H9 (cell line): ENCODE measurements at regions not wholly inside any gene's neighbourhood (a gene's known extent, or its start where the extent isn't known, plus 50 kb on each side); places are given as distances from the start of the nearest gene placed in this dataset.

Source experiments
- DNase-seq: peaks from one replicate; pipeline ENCODE4 v3.0.0-alpha.2; 2017
- H2AFZ ChIP-seq: one replicate; pipeline ENCODE4 v1.6.1; 2013; ENCODE audit warnings: mild to moderate bottlenecking, low read length, control low read depth, moderate library complexity
- H2AK5ac ChIP-seq: 2 replicates; pipeline ENCODE4 v1.6.1; 2013; ENCODE audit warnings: low read length, control low read depth, mixed read lengths; ENCODE audit not compliant: insufficient read length
- H2BK120ac ChIP-seq: one replicate; pipeline ENCODE4 v1.6.1; 2013; ENCODE audit warnings: low read depth, mild to moderate bottlenecking, low read length, control low read depth, inconsistent platforms; ENCODE audit not compliant: poor library complexity, severe bottlenecking
- H2BK12ac ChIP-seq: 2 replicates; pipeline ENCODE4 v1.6.1; 2013; ENCODE audit warnings: low read length, control low read depth, mixed read lengths, low read depth; ENCODE audit not compliant: insufficient read length
- H2BK15ac ChIP-seq: 2 replicates; pipeline ENCODE4 v1.6.1; 2013; ENCODE audit warnings: low read depth, low read length, control low read depth
- H2BK20ac ChIP-seq: one replicate; pipeline ENCODE4 v1.6.1; 2013; ENCODE audit warnings: low read depth, mild to moderate bottlenecking, low read length, control low read depth, inconsistent platforms; ENCODE audit not compliant: poor library complexity, severe bottlenecking
- H2BK5ac ChIP-seq: 2 replicates; pipeline ENCODE4 v1.6.1; 2013; ENCODE audit warnings: low read length, control low read depth, mixed read lengths; ENCODE audit not compliant: insufficient read length
- H3K14ac ChIP-seq: 2 replicates; pipeline ENCODE4 v1.6.1; 2013; ENCODE audit warnings: low read length, control low read depth; ENCODE audit not compliant: insufficient read depth
- H3K18ac ChIP-seq: 2 replicates; pipeline ENCODE4 v1.6.1; 2013; ENCODE audit warnings: low read depth, mild to moderate bottlenecking, mixed read lengths, low read length, control low read depth; ENCODE audit not compliant: insufficient read length
- H3K23ac ChIP-seq: 2 replicates; pipeline ENCODE4 v1.6.1; 2013; ENCODE audit warnings: low read length, control low read depth, mixed read lengths, low read depth; ENCODE audit not compliant: insufficient read length
- H3K23me2 ChIP-seq: 2 replicates; pipeline ENCODE4 v1.6.1; 2013; ENCODE audit warnings: low read depth, mild to moderate bottlenecking, mixed read lengths, low read length, control low read depth; ENCODE audit not compliant: insufficient read length, poor library complexity, severe bottlenecking
- H3K27ac ChIP-seq: 2 replicates; pipeline ENCODE4 v1.5.1; 2013; ENCODE audit warnings: low read length, control low read depth, mixed read lengths, low read depth; ENCODE audit not compliant: insufficient read length
- H3K27me3 ChIP-seq: 2 replicates; pipeline ENCODE4 v1.6.1; 2013; ENCODE audit warnings: low read length, control low read depth, inconsistent platforms; ENCODE audit not compliant: insufficient read depth
- H3K4ac ChIP-seq: 2 replicates; pipeline ENCODE4 v1.6.1; 2013; ENCODE audit warnings: low read depth, mild to moderate bottlenecking, control low read depth, inconsistent platforms, low read length, moderate library complexity
- H3K4me1 ChIP-seq: 2 replicates; pipeline ENCODE4 v1.6.1; 2013; ENCODE audit warnings: low read length, control low read depth, inconsistent platforms; ENCODE audit not compliant: insufficient read depth
- H3K4me2 ChIP-seq: 2 replicates; pipeline ENCODE4 v1.6.1; 2013; ENCODE audit warnings: low read length, control low read depth, mixed read lengths; ENCODE audit not compliant: insufficient read length, insufficient read depth
- H3K56ac ChIP-seq: 2 replicates; pipeline ENCODE4 v1.6.1; 2013; ENCODE audit warnings: low read depth, mild to moderate bottlenecking, mixed read lengths, low read length, control low read depth; ENCODE audit not compliant: insufficient read length
- H3K79me1 ChIP-seq: 2 replicates; pipeline ENCODE4 v1.6.1; 2013; ENCODE audit warnings: low read depth, mild to moderate bottlenecking, moderate library complexity, low read length, control low read depth, inconsistent platforms; ENCODE audit not compliant: insufficient read depth, poor library complexity, severe bottlenecking
- H3K79me2 ChIP-seq: 2 replicates; pipeline ENCODE4 v1.6.1; 2013; ENCODE audit warnings: low read length, control low read depth, inconsistent platforms; ENCODE audit not compliant: insufficient read depth
- H3K9ac ChIP-seq: 2 replicates; pipeline ENCODE4 v1.6.1; 2013; ENCODE audit warnings: low read length, control low read depth, mixed read lengths; ENCODE audit not compliant: insufficient read length; ENCODE audit errors: extremely low read depth
- H3K9me3 ChIP-seq: one replicate; pipeline ENCODE4 v1.6.1; 2013; ENCODE audit warnings: low read depth, low read length, inconsistent platforms; ENCODE audit not compliant: control insufficient read depth
- H3T11ph ChIP-seq: one replicate; pipeline ENCODE4 v1.6.1; 2013; ENCODE audit warnings: mild to moderate bottlenecking, low read length, control low read depth, inconsistent platforms
- H4K20me1 ChIP-seq: one replicate; pipeline ENCODE4 v1.6.1; 2013; ENCODE audit not compliant: control insufficient read depth, insufficient read length, insufficient read depth
- H4K5ac ChIP-seq: 2 replicates; pipeline ENCODE4 v1.6.1; 2013; ENCODE audit warnings: low read depth, mild to moderate bottlenecking, mixed read lengths, low read length, control low read depth; ENCODE audit not compliant: insufficient read length
- H4K8ac ChIP-seq: replicated peaks from 2 replicates; pipeline ENCODE4 v1.6.1; 2013; ENCODE audit warnings: low read length, control low read depth, mixed read lengths, low read depth; ENCODE audit not compliant: insufficient read length
- H4K91ac ChIP-seq: 2 replicates; pipeline ENCODE4 v1.6.1; 2013; ENCODE audit warnings: low read depth, mild to moderate bottlenecking, moderate library complexity, mixed read lengths, low read length, control low read depth; ENCODE audit not compliant: insufficient read length
- H3K27ac Mint-ChIP-seq, 3 experiments: 2 replicates in 2 of 3; 3 replicates in 1 of 3; pipeline ENCODE4 v1.8.0; 2020 to 2021; ENCODE audit warnings: mixed read lengths in 3 of 3, mild to moderate bottlenecking in 1 of 3, moderate library complexity in 1 of 3
- H3K27me3 Mint-ChIP-seq: 2 replicates; pipeline ENCODE4 v1.8.0; 2021; ENCODE audit warnings: low read depth, mild to moderate bottlenecking, moderate library complexity, mixed read lengths
- H3K36me3 Mint-ChIP-seq, 3 experiments: 2 replicates in 2 of 3; 3 replicates in 1 of 3; pipeline ENCODE4 v1.8.0; 2020 to 2021; ENCODE audit warnings: low read depth in 3 of 3, mixed read lengths in 3 of 3; ENCODE audit not compliant: insufficient read depth in 1 of 3
- H3K4me1 Mint-ChIP-seq, 2 experiments: 2 replicates each; pipeline ENCODE4 v1.8.0; 2020; ENCODE audit warnings: mixed read lengths in 2 of 2
- H3K4me3 Mint-ChIP-seq, 2 experiments: 2 replicates in 1 of 2; 3 replicates in 1 of 2; pipeline ENCODE4 v1.8.0; 2020 to 2021; ENCODE audit warnings: mild to moderate bottlenecking in 2 of 2, mixed read lengths in 2 of 2, moderate library complexity in 1 of 2
- H3K9me3 Mint-ChIP-seq, 2 experiments: 2 replicates in 1 of 2; 3 replicates in 1 of 2; pipeline ENCODE4 v1.8.0; 2020; ENCODE audit warnings: mild to moderate bottlenecking in 2 of 2, mixed read lengths in 2 of 2, moderate library complexity in 1 of 2
- WGBS: extraction: QIAGEN DNeasy Blood & Tissue Kit; methylation state at CpG from one replicate; pipeline ENCODE4 v1.1.7; 2013; ENCODE audit warnings: missing lambda C conversion rate, low lambda C conversion rate, mixed read lengths; ENCODE audit not compliant: insufficient read length; ENCODE audit errors: extremely low coverage; 5-methylcytosine and 5-hydroxymethylcytosine counted together
- TF ChIP-seq, protein P1 (sequence below): fragments of 200-600 bp; sonication (generic); conservative IDR thresholded peaks from 3 replicates; pipeline ENCODE4 v1.8.0; 2021; ENCODE audit warnings: antibody characterized with exemption, mild to moderate bottlenecking

DNA sequence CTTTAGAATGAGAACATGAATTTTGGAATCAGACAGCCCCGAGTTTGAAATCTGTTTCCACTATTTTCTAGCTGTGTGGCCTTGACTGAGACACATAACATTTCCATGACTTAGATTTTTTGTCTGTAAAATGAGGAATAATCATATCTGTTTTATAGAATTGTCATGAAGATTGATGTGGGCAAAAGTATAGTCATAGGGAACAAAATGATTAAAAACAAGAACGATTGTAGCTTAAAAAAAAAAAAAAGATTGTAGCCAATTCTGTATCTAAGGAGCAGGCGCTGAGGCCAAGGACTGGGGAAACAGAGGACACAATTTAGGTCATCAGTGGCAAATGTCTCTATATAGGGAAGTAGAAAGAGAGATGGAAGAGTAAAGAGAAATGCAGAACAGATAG, 201.6 kb upstream of the C1QTNF7 start:
- H4K5ac ChIP-seq, result no peak overlapping the region
- no peak overlapping the region for H3K4me2 ChIP-seq
- no peak overlapping the region for H2AK5ac ChIP-seq
- no peaks in the 10 kb centered on the region for H3K27me3 Mint-ChIP-seq
- H3K4ac ChIP-seq, result no peak overlapping the region
- H3K23ac ChIP-seq, result no peak overlapping the region
- H2BK12ac ChIP-seq, result no peak overlapping the region
- H2BK5ac ChIP-seq, result no peak overlapping the region
- H3K79me1 ChIP-seq, result no peaks in the 10 kb centered on the region
- no peak overlapping the region for H3K56ac ChIP-seq
- no peaks in the 10 kb centered on the region for H4K20me1 ChIP-seq
- H3K4me1 Mint-ChIP-seq, result no peaks in the 10 kb centered on the region
- no peaks in the 10 kb centered on the region for H3K9me3 ChIP-seq
- H3K4me3 Mint-ChIP-seq, result no peak overlapping the region
- no CpG with 5 or more reads among the region's 3 CpGs for WGBS
- no peak overlapping the region for H4K91ac ChIP-seq
- no peaks in the 10 kb centered on the region for H3K36me3 Mint-ChIP-seq
- no peak overlapping the region for H2BK20ac ChIP-seq
- no peak overlapping the region for H3K9ac ChIP-seq
- no peak overlapping the region for H3K14ac ChIP-seq
- no peak overlapping the region for H3K18ac ChIP-seq
- H3K27me3 ChIP-seq, result no peaks in the 10 kb centered on the region
- no peak overlapping the region for H3T11ph ChIP-seq
- H3K27ac ChIP-seq, result no peak overlapping the region
- H2AFZ ChIP-seq, result no peak overlapping the region
- DNase-seq, result no peak
- H2BK15ac ChIP-seq, result no peak overlapping the region
- H3K23me2 ChIP-seq, result no peaks in the 10 kb centered on the region
- no peak overlapping the region for H3K27ac Mint-ChIP-seq
- H3K4me1 ChIP-seq, result no peaks in the 10 kb centered on the region
- H3K9me3 Mint-ChIP-seq, result peaks cover 0 to 2% of the 10 kb centered on the region in 2 experiments; a peak in 2 of 5 replicates
- no peaks in the 10 kb centered on the region for H3K79me2 ChIP-seq
- H4K8ac ChIP-seq, result no peak overlapping the region
- no peak overlapping the region for H2BK120ac ChIP-seq
- TF ChIP-seq, protein P1, sequence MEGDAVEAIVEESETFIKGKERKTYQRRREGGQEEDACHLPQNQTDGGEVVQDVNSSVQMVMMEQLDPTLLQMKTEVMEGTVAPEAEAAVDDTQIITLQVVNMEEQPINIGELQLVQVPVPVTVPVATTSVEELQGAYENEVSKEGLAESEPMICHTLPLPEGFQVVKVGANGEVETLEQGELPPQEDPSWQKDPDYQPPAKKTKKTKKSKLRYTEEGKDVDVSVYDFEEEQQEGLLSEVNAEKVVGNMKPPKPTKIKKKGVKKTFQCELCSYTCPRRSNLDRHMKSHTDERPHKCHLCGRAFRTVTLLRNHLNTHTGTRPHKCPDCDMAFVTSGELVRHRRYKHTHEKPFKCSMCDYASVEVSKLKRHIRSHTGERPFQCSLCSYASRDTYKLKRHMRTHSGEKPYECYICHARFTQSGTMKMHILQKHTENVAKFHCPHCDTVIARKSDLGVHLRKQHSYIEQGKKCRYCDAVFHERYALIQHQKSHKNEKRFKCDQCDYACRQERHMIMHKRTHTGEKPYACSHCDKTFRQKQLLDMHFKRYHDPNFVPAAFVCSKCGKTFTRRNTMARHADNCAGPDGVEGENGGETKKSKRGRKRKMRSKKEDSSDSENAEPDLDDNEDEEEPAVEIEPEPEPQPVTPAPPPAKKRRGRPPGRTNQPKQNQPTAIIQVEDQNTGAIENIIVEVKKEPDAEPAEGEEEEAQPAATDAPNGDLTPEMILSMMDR, result no peak
